ENCODE measurements at regions not wholly inside any gene's neighbourhood (a gene's known extent, or its start where the extent isn't known, plus 50 kb on each side); places are given as distances from the start of the nearest gene placed in this dataset.

GRCh38 chr3:63095-63765 is 133.3 kb upstream of the CHL1 start:
- no peak for DNase-seq (ENCODE audit: extremely low spot score)
- CTCF ChIA-PET: no interaction called here
- no peak for TF ChIP-seq CTCF (IDR thresholded peaks at IDR 0.05; ENCODE audit: control extremely low read depth, extremely low read depth, low read depth, missing control alignments)
- POLR2A ChIA-PET: no interaction called here

- TF ChIP-seq CTCF (IDR thresholded peaks at IDR 0.05; ENCODE audit: control extremely low read depth, extremely low read depth, low read depth, missing control alignments): no peak
- no peak for DNase-seq (ENCODE audit: extremely low spot score)
- ChIA-PET POLR2A (no interaction called here), CTCF (no interaction called here)
These were observed 126.9 kb upstream of the CHL1 start for GRCh38 chr3:69690-70089.

DNA sequence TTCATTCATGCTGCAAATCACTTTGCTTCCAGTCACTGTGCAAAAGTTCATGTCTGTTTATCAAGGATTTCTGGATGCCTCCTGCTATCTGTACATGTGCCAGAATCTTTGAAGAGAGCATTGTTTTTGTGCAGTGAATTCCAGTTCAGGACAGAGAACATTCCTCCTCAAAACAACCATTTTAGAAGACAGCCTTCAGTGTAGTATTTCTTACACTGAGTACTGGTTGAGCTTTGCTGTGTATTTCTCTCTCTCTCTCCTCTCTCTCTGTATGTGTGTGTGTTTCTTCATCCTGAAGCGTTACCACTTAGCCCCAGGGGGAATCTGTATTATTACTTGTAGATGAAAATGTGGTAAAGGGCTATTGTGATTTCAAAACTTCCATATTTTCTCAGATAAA is 123.8 kb upstream of the CHL1 start:
- CTCF ChIA-PET: interaction anchor here (1.7 kb wide), 1 partner anchor 282 kb away, joined by 4 read pairs; no protein-coding TSS in a partner anchor
- POLR2A ChIA-PET: no interaction called here
- no peak for DNase-seq (ENCODE audit: extremely low spot score)
- TF ChIP-seq CTCF (IDR thresholded peaks at IDR 0.05; ENCODE audit: control extremely low read depth, extremely low read depth, low read depth, missing control alignments): no peak

DNA sequence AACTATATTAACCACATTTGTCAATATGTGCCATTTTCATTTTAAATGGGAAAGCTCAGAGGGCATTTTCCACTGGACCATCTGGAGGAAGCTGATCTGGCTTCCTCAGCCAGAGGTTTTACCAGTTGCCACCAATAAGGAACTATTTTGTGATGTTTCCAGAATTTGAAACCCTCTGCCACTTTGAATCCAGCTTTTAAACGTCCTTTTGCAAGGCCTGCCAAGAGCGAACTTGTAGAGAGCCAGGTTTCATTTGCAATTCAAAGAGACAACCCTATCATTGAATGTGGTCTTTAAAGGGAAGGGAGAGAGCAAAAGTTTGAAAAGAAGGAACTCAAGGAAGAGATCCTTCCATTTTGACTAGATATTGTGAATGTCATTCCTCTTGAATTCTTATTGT is 123.3 kb upstream of the CHL1 start:
- TF ChIP-seq CTCF (IDR thresholded peaks at IDR 0.05; ENCODE audit: control extremely low read depth, extremely low read depth, low read depth, missing control alignments): no peak
- CTCF ChIA-PET: interaction anchor here (1.1 kb wide), 1 partner anchor 281 kb away, joined by 4 read pairs; no protein-coding TSS in a partner anchor
- DNase-seq (ENCODE audit: extremely low spot score): no peak
- POLR2A ChIA-PET: no interaction called here

GRCh38 chr3:74676-75243 is 121.8 kb upstream of the CHL1 start:
- ChIA-PET POLR2A (no interaction called here), CTCF (no interaction called here)
- no peak for TF ChIP-seq CTCF (IDR thresholded peaks at IDR 0.05; ENCODE audit: control extremely low read depth, extremely low read depth, low read depth, missing control alignments)
- no peak for DNase-seq (ENCODE audit: extremely low spot score)

DNA sequence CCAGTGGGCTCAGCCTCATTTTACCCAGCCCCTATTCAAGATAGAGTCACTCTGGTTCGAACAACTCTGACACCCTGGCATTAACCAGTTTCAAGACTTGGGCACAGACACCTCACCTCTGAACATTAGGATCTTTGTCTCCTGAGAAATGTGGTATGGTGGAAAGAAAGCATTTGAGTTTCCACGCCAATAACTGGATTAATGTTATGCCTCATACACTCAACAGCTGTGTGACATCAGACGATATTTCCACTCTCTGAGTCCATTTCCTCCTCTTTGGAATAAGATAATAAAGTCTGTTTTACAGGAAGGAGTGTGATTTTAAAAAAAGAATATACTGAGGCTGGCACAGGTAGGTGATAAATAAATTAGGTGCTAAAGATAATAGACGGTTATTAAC is 121.3 kb upstream of the CHL1 start:
- DNase-seq (ENCODE audit: extremely low spot score): no peak
- CTCF ChIA-PET: no interaction called here
- no peak for TF ChIP-seq CTCF (IDR thresholded peaks at IDR 0.05; ENCODE audit: control extremely low read depth, extremely low read depth, low read depth, missing control alignments)
- POLR2A ChIA-PET: no interaction called here

Data from GM10248 (cell line).